Activated CD8-positive, alpha-beta memory T cell treated with anti-CD3 and anti-CD28 coated beads, Interleukin-2, amount 50 U/mL, for 1 hour (primary cell): ENCODE measurements at regions not wholly inside any gene's neighbourhood (a gene's known extent, or its start where the extent isn't known, plus 50 kb on each side); places are given as distances from the start of the nearest gene placed in this dataset.
"Not testable (repeated sequence)": the region's sequence is repeated elsewhere in the genome, so short reads cannot be mapped to it uniquely, and the experiment has no call there.

ENCODE experiments used
- DNase-seq: peaks from one replicate; pipeline ENCODE4 v3.0.0-alpha.2; 2020; ENCODE audit errors: extremely low read depth

DNA sequence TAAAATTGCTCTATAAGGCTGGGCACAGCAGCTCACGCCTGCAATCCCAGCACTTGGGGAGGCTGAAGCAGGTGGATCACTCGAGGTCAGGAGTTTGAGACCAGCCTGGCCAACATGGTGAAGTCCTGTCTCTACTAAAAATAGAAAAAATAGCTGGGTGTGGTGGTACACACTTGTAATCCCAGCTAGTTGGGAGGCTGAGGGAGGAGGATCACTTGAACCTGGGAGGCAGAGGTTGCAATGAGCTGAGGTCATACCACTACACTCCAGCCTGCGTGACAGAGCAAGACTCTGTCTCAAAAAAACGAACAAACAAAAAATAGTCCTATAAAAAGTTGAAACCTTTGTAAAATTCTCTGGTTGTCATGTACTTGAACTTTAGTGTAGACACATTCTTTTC is 93.0 kb upstream of the KIF26B start:
- not testable (repeated sequence) for DNase-seq

DNA sequence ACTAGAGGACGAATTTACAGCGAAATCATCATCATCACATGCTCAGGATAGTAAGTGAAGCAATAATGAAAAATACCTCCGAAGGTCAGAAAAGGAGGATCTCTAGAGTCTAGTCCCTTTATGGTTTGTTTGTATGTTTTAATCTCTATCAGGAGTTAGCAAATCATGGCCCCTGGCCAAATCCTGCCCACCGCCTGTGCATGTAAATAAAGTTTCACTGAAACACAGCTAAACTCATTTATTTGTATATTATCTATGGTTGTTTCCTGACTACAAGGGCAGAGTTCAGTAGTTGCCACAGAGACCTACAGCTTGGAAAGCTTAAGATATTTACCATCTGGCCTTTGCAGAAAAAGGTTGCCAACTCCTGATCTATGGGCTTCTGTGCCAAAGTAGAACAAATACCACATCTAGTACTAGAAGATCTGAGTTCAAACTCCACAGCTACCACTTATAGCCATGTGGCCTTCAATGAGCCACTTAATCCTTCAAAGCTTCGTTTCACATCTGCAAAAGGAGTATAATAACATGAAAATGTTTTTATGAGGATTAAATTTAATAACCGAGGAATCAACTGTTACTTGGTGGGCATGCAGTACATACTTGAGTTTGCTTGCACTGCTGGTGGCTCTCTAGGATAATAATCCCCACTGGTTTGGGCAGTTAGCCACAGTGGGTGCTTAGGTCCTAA is 94.0 kb upstream of the KIF26B start:
- no peak for DNase-seq

GRCh38 chr1:245059806-245060424 is 94.9 kb upstream of the KIF26B start:
- DNase-seq: no peak

GRCh38 chr1:245058882-245059281 is 95.9 kb upstream of the KIF26B start:
- DNase-seq: no peak

GRCh38 chr1:245058436-245058835 is 96.3 kb upstream of the KIF26B start:
- no peak for DNase-seq

DNA sequence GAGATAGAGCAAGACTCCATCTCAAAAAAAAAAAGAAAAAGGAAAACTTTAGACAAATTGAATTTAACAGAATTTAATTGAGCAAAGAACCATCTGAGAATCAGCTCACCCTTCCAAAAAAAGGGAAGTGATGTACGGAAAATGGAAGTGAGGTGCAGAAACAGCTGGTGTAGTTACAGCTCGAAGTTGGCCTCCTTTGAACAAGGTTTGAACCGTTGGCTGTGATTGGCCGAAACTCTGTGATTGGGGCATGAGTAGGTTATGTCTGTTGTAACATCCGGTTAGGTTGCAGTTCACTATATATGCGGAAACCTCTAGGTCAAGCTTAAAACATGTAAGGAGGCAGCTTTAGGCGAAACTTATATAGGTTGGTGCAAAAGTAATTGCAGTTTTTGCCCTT is 97.9 kb upstream of the KIF26B start:
- DNase-seq: no peak

GRCh38 chr1:245056296-245056695 is 98.5 kb upstream of the KIF26B start:
- not testable (repeated sequence) for DNase-seq

GRCh38 chr1:245055752-245056151 is 99.0 kb upstream of the KIF26B start:
- DNase-seq: no peak

- DNase-seq: no peak
These were observed 100.1 kb upstream of the KIF26B start for GRCh38 chr1:245054507-245055270.

GRCh38 chr1:245054105-245054504 is 100.7 kb upstream of the KIF26B start:
- no peak for DNase-seq

- no peak for DNase-seq
These were observed 102.5 kb upstream of the KIF26B start for GRCh38 chr1:245052258-245052657.

DNA sequence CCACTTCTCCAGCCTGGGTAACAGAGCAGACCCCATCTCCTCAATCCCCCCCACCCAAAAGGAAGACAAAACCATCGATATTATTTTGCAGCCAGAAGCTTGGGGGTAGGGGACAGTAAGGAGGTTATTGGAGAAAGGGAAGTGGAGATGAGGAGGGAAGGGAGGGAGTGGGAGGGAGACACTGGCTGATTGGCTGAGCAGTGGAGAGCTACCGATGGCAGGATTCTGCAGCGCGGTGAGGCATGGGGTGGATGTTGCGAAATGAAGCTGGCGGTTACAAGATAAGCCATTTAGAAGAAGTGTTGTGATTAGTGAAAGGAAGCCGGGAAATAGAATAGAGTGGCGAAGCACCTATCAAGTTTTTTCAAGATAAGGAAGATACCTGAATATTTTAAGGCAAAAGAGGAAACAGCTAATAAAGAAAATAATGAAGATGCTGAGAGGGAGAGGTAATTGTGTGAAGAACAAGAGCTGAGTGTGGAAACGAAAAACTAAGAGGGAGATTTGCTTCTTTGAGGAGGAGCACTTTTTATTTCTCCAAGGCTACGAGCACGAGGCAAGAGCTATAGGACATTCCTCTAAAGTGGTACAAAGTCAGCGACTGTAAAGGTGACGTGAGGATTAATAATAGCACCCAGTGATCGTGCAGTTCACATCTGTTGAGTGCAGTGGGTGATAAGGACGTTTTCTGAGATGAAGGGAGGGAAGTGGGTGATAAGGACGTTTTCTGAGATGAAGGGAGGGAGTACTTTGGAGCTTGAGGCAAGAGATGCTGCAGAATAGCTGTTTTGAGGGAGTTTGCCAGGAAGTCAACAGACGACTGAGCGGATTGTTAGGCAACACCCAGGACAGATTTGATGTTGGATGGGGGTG is 103.2 kb upstream of the KIF26B start:
- no peak for DNase-seq

GRCh38 chr1:245046769-245047168 is 108.0 kb upstream of the KIF26B start:
- no peak for DNase-seq

GRCh38 chr1:245046315-245046714 is 108.5 kb upstream of the KIF26B start:
- no peak for DNase-seq

- DNase-seq: no peak
These were observed 109.5 kb upstream of the KIF26B start for GRCh38 chr1:245045087-245045881.

GRCh38 chr1:245043611-245043940 is 111.2 kb upstream of the KIF26B start:
- DNase-seq: no peak

- DNase-seq: no peak
These were observed 113.6 kb upstream of the KIF26B start for GRCh38 chr1:245041058-245041698.

GRCh38 chr1:245039196-245039595 is 115.6 kb upstream of the KIF26B start:
- no peak for DNase-seq

DNA sequence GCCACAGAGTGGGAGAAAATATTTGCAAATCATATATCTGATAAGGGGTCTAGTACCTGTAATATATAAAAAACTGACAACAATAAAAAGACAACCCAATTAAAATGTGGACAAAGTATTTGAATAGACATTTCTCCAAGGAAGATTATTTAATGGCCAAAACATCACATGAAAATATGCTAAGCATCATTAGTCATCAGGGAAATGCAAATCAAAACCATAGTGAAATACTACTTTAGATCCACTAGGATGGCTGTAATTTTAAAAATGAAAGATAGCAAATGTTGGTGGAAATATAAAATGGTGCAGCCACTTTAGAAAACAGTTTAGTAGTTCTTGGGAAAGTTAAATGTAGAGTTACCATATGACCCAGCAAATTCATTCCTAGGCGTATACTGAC is 118.7 kb upstream of the KIF26B start:
- no peak for DNase-seq

DNA sequence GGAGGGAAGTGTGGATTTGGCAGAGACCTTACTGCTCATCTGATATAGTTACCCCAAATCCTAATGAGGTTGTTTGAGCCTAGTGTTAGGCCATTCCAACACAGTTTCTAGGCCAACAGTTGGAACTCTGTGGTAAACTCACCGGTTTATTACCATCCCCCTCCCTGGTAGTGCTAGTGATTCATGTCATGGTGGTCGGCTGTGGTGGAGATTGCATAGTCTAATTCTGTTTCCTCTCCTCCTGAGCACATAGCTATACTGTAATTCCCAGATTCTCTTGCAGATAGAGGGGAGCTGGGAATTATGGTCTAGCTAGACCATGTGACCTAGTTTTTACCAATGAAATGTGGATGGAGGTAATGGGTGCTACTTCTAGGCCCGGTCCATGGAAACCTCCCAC is 123.7 kb upstream of the KIF26B start:
- no peak for DNase-seq

- DNase-seq: no peak
These were observed 128.5 kb upstream of the KIF26B start for GRCh38 chr1:245026247-245026646.
